ENCODE measurements at regions not wholly inside any gene's neighbourhood (a gene's known extent, or its start where the extent isn't known, plus 50 kb on each side); places are given as distances from the start of the nearest gene placed in this dataset.

DNA sequence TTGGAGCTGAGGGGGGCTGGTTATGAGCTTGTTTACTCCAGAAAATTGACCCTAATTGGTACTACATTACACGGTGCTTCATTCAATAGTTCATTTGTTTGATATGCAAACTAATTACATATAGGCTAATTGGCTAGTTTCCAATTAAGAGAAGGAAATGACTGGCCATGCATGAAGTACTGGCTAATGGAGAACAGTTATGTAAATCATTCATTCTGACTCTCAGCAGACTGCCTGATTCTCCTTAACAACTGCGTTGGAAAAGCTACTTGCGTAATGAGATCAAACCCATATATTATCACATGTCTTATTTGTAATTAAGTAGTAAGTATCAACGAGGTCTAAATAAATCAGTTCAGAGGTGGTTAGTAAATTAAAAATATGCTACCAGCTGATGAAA, 81.8 kb upstream of the CTTNBP2 start:
- Histone ChIP-seq H2AK5ac (ENCODE audit: low read length, severe bottlenecking) (no peak overlapping the region), H3K79me1 (replicated peaks; ENCODE audit: low read length, poor library complexity, severe bottlenecking) (no peaks in the 10 kb centered on the region), H2BK5ac (ENCODE audit: low read depth, low read length, poor library complexity, severe bottlenecking) (no peak overlapping the region), H4K91ac (ENCODE audit: low read length) (no peak overlapping the region), H3K27me3 (ENCODE audit: control insufficient read depth in 1 of 2, insufficient read depth in 1 of 2, low read length in 2 of 2) (no peaks in the 10 kb centered on the region), H3K4me1 (ENCODE audit: control insufficient read depth, insufficient read depth, low read depth, low read length) (no peaks in the 10 kb centered on the region), H3K23ac (ENCODE audit: low read length in 2 of 2) (no peak overlapping the region), H3K36me3 (ENCODE audit: control insufficient read depth in 1 of 2, insufficient read depth in 2 of 2, low read depth in 1 of 2, low read length in 2 of 2) (no peaks in the 10 kb centered on the region), H3K18ac (ENCODE audit: low read depth in 1 of 2, low read length in 2 of 2) (no peak overlapping the region), H3K4me3 (ENCODE audit: insufficient read depth in 1 of 2, low read depth in 1 of 2, low read length in 2 of 2) (no peak overlapping the region), H3K9ac (ENCODE audit: low read length) (no peak overlapping the region), H2BK12ac (ENCODE audit: low read length in 2 of 2) (no peak overlapping the region), H3K27ac (ENCODE audit: low read length, poor library complexity, severe bottlenecking) (no peak overlapping the region), H4K8ac (ENCODE audit: low read length) (no peak overlapping the region), H3K14ac (ENCODE audit: low read length in 2 of 2) (no peak overlapping the region), H3K4me2 (ENCODE audit: low read length, poor library complexity, severe bottlenecking) (no peak overlapping the region), H2BK15ac (ENCODE audit: low read depth, poor library complexity, severe bottlenecking) (no peak overlapping the region), H3K9me3 (ENCODE audit: control insufficient read depth, low read length) (no peaks in the 10 kb centered on the region), H3K4ac (ENCODE audit: low read depth in 1 of 2, low read length in 2 of 2) (no peak overlapping the region), H2BK120ac (ENCODE audit: low read depth, low read length) (no peak overlapping the region), H2AFZ (ENCODE audit: low read depth, low read length) (no peak overlapping the region)
- no peak for DNase-seq
- no CpG with 5 or more reads among the region's 4 CpGs for WGBS

GRCh38 chr7:117960351-117960750, 87.1 kb upstream of the CTTNBP2 start:
- no peak overlapping the region for H2AK5ac ChIP-seq (ENCODE audit: low read length, severe bottlenecking)
- no peak overlapping the region for H3K27ac ChIP-seq (ENCODE audit: low read length, poor library complexity, severe bottlenecking)
- no peak overlapping the region for H3K18ac ChIP-seq (ENCODE audit: low read depth in 1 of 2, low read length in 2 of 2)
- H3K4me1 ChIP-seq (ENCODE audit: control insufficient read depth, insufficient read depth, low read depth, low read length): no peaks in the 10 kb centered on the region
- no peak overlapping the region for H3K14ac ChIP-seq (ENCODE audit: low read length in 2 of 2)
- no peak overlapping the region for H2BK5ac ChIP-seq (ENCODE audit: low read depth, low read length, poor library complexity, severe bottlenecking)
- H3K9ac ChIP-seq (ENCODE audit: low read length): no peak overlapping the region
- no peak overlapping the region for H3K4me3 ChIP-seq (ENCODE audit: insufficient read depth in 1 of 2, low read depth in 1 of 2, low read length in 2 of 2)
- H2BK120ac ChIP-seq (ENCODE audit: low read depth, low read length): no peak overlapping the region
- H2AFZ ChIP-seq (ENCODE audit: low read depth, low read length): no peak overlapping the region
- H3K9me3 ChIP-seq (ENCODE audit: control insufficient read depth, low read length): no peaks in the 10 kb centered on the region
- no peak for DNase-seq
- H3K23ac ChIP-seq (ENCODE audit: low read length in 2 of 2): no peak overlapping the region
- no peaks in the 10 kb centered on the region for H3K27me3 ChIP-seq (ENCODE audit: control insufficient read depth in 1 of 2, insufficient read depth in 1 of 2, low read length in 2 of 2)
- H3K36me3 ChIP-seq (ENCODE audit: control insufficient read depth in 1 of 2, insufficient read depth in 2 of 2, low read depth in 1 of 2, low read length in 2 of 2): no peaks in the 10 kb centered on the region
- no peak overlapping the region for H4K91ac ChIP-seq (ENCODE audit: low read length)
- H3K4ac ChIP-seq (ENCODE audit: low read depth in 1 of 2, low read length in 2 of 2): no peak overlapping the region
- no peak overlapping the region for H2BK15ac ChIP-seq (ENCODE audit: low read depth, poor library complexity, severe bottlenecking)
- no peak overlapping the region for H4K8ac ChIP-seq (ENCODE audit: low read length)
- no peaks in the 10 kb centered on the region for H3K79me1 ChIP-seq (replicated peaks; ENCODE audit: low read length, poor library complexity, severe bottlenecking)
- no peak overlapping the region for H2BK12ac ChIP-seq (ENCODE audit: low read length in 2 of 2)
- H3K4me2 ChIP-seq (ENCODE audit: low read length, poor library complexity, severe bottlenecking): no peak overlapping the region

- H2BK120ac ChIP-seq (ENCODE audit: low read depth, low read length): no peak overlapping the region
- no peak overlapping the region for H2AK5ac ChIP-seq (ENCODE audit: low read length, severe bottlenecking)
- no peak overlapping the region for H4K8ac ChIP-seq (ENCODE audit: low read length)
- H3K79me1 ChIP-seq (replicated peaks; ENCODE audit: low read length, poor library complexity, severe bottlenecking): no peaks in the 10 kb centered on the region
- no peak overlapping the region for H3K27ac ChIP-seq (ENCODE audit: low read length, poor library complexity, severe bottlenecking)
- H3K27me3 ChIP-seq (ENCODE audit: control insufficient read depth in 1 of 2, insufficient read depth in 1 of 2, low read length in 2 of 2): no peaks in the 10 kb centered on the region
- DNase-seq: no peak
- H3K4me3 ChIP-seq (ENCODE audit: insufficient read depth in 1 of 2, low read depth in 1 of 2, low read length in 2 of 2): no peak overlapping the region
- H4K91ac ChIP-seq (ENCODE audit: low read length): no peak overlapping the region
- H2BK5ac ChIP-seq (ENCODE audit: low read depth, low read length, poor library complexity, severe bottlenecking): no peak overlapping the region
- H2BK15ac ChIP-seq (ENCODE audit: low read depth, poor library complexity, severe bottlenecking): no peak overlapping the region
- H3K9me3 ChIP-seq (ENCODE audit: control insufficient read depth, low read length): no peaks in the 10 kb centered on the region
- no peaks in the 10 kb centered on the region for H3K36me3 ChIP-seq (ENCODE audit: control insufficient read depth in 1 of 2, insufficient read depth in 2 of 2, low read depth in 1 of 2, low read length in 2 of 2)
- no peak overlapping the region for H3K18ac ChIP-seq (ENCODE audit: low read depth in 1 of 2, low read length in 2 of 2)
- H2BK12ac ChIP-seq (ENCODE audit: low read length in 2 of 2): no peak overlapping the region
- no peaks in the 10 kb centered on the region for H3K4me1 ChIP-seq (ENCODE audit: control insufficient read depth, insufficient read depth, low read depth, low read length)
- no peak overlapping the region for H3K9ac ChIP-seq (ENCODE audit: low read length)
- no peak overlapping the region for H3K4me2 ChIP-seq (ENCODE audit: low read length, poor library complexity, severe bottlenecking)
- H3K14ac ChIP-seq (ENCODE audit: low read length in 2 of 2): no peak overlapping the region
- H3K4ac ChIP-seq (ENCODE audit: low read depth in 1 of 2, low read length in 2 of 2): no peak overlapping the region
- H3K23ac ChIP-seq (ENCODE audit: low read length in 2 of 2): no peak overlapping the region
- H2AFZ ChIP-seq (ENCODE audit: low read depth, low read length): no peak overlapping the region
- 85% methylated on average over 3 of the region's 4 CpGs for WGBS
These were observed 88.0 kb upstream of the CTTNBP2 start for GRCh38 chr7:117961235-117961634.

DNA sequence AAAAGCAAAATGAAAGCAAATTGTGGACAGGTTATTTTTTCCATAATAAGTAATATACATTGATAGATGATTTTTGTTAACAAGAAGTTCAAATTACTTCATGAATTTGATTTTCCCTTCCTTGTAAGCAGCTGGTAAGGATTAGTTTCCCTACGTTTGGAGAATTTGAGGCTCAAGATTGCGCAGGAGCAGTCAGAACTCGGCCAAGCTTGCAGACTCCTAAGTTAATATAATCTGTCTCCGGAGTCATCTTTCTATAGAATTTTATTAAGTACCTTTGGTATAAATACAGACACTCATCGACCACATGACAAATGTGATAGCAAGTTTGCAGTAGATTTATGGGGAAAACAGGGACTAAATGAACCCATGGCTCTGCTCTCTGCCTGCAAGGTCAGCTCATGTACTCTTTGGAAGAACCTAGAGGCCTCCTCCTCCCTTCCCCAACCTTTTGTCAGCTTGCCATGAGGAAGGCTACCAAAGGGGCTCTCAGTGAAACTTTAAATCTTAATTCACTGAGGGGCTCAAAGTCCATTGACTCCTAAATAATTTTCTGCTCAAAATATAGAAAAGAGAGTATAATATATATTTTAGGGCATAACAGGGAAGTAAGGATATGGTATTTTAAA, 89.2 kb upstream of the CTTNBP2 start:
- Histone ChIP-seq H3K4me1 (ENCODE audit: control insufficient read depth, insufficient read depth, low read depth, low read length) (no peaks in the 10 kb centered on the region), H3K9ac (ENCODE audit: low read length) (no peak overlapping the region), H4K91ac (ENCODE audit: low read length) (no peak overlapping the region), H3K79me1 (replicated peaks; ENCODE audit: low read length, poor library complexity, severe bottlenecking) (no peaks in the 10 kb centered on the region), H3K9me3 (ENCODE audit: control insufficient read depth, low read length) (no peaks in the 10 kb centered on the region), H3K14ac (ENCODE audit: low read length in 2 of 2) (no peak overlapping the region), H2AFZ (ENCODE audit: low read depth, low read length) (no peak overlapping the region), H3K27ac (ENCODE audit: low read length, poor library complexity, severe bottlenecking) (no peak overlapping the region), H2BK15ac (ENCODE audit: low read depth, poor library complexity, severe bottlenecking) (no peak overlapping the region), H3K4me2 (ENCODE audit: low read length, poor library complexity, severe bottlenecking) (no peak overlapping the region), H3K27me3 (ENCODE audit: control insufficient read depth in 1 of 2, insufficient read depth in 1 of 2, low read length in 2 of 2) (no peaks in the 10 kb centered on the region), H3K18ac (ENCODE audit: low read depth in 1 of 2, low read length in 2 of 2) (no peak overlapping the region), H4K8ac (ENCODE audit: low read length) (no peak overlapping the region), H3K4ac (ENCODE audit: low read depth in 1 of 2, low read length in 2 of 2) (no peak overlapping the region), H2BK5ac (ENCODE audit: low read depth, low read length, poor library complexity, severe bottlenecking) (no peak overlapping the region), H3K36me3 (ENCODE audit: control insufficient read depth in 1 of 2, insufficient read depth in 2 of 2, low read depth in 1 of 2, low read length in 2 of 2) (no peaks in the 10 kb centered on the region), H2AK5ac (ENCODE audit: low read length, severe bottlenecking) (no peak overlapping the region), H2BK120ac (ENCODE audit: low read depth, low read length) (no peak overlapping the region), H2BK12ac (ENCODE audit: low read length in 2 of 2) (no peak overlapping the region), H3K23ac (ENCODE audit: low read length in 2 of 2) (no peak overlapping the region), H3K4me3 (ENCODE audit: insufficient read depth in 1 of 2, low read depth in 1 of 2, low read length in 2 of 2) (no peak overlapping the region)
- WGBS: 72% methylated on average over 3 of the region's 5 CpGs
- no peak for DNase-seq

Measured in mesenchymal stem cell (in vitro differentiated cells and primary cell).